ENCODE measurements at regions not wholly inside any gene's neighbourhood (a gene's known extent, or its start where the extent isn't known, plus 50 kb on each side); places are given as distances from the start of the nearest gene placed in this dataset.

DNA sequence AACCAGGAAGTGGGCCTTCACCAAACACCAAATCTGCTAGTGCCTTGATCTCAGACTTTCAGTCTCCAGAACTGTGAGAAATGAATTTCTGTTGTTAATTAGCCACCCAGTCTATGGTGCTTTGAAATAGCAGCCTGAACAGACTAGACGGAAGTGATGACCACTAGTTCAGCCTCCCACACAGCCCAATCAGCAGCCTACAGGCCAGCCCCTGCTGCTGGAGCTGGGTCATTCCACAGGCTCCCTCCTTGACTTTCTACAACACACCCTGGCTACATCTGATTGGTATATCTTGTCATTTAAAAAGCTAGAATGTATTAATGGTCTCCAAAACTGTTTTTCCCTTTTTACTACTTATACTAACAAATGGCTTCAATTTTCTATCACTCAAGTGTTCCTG is 277.2 kb upstream of the TAC1 start:
- Mint-ChIP-seq H3K4me3 (no peak overlapping the region), H3K36me3 (peaks cover 5% of the 10 kb centered on the region), H3K9me3 (peaks cover 14% of the 10 kb centered on the region), H3K27ac (no peak overlapping the region), H3K27me3 (ENCODE audit: low read depth) (no peaks in the 10 kb centered on the region), H3K4me1 (no peaks in the 10 kb centered on the region)
- DNase-seq (ENCODE audit: low spot score) (no peak), ATAC-seq (no peak)
- CTCF ChIA-PET = no interaction called here
- POLR2A ChIA-PET = no interaction called here
- no peak for TF ChIP-seq JAZF1 (CRISPR knock-in tag; IDR thresholded peaks at IDR 0.05)
- TF ChIP-seq, protein P1, sequence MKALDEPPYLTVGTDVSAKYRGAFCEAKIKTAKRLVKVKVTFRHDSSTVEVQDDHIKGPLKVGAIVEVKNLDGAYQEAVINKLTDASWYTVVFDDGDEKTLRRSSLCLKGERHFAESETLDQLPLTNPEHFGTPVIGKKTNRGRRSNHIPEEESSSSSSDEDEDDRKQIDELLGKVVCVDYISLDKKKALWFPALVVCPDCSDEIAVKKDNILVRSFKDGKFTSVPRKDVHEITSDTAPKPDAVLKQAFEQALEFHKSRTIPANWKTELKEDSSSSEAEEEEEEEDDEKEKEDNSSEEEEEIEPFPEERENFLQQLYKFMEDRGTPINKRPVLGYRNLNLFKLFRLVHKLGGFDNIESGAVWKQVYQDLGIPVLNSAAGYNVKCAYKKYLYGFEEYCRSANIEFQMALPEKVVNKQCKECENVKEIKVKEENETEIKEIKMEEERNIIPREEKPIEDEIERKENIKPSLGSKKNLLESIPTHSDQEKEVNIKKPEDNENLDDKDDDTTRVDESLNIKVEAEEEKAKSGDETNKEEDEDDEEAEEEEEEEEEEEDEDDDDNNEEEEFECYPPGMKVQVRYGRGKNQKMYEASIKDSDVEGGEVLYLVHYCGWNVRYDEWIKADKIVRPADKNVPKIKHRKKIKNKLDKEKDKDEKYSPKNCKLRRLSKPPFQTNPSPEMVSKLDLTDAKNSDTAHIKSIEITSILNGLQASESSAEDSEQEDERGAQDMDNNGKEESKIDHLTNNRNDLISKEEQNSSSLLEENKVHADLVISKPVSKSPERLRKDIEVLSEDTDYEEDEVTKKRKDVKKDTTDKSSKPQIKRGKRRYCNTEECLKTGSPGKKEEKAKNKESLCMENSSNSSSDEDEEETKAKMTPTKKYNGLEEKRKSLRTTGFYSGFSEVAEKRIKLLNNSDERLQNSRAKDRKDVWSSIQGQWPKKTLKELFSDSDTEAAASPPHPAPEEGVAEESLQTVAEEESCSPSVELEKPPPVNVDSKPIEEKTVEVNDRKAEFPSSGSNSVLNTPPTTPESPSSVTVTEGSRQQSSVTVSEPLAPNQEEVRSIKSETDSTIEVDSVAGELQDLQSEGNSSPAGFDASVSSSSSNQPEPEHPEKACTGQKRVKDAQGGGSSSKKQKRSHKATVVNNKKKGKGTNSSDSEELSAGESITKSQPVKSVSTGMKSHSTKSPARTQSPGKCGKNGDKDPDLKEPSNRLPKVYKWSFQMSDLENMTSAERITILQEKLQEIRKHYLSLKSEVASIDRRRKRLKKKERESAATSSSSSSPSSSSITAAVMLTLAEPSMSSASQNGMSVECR (CRISPR knock-in tag; IDR thresholded peaks at IDR 0.05; ENCODE audit: borderline replicate concordance) = no peak
- TF ChIP-seq OVOL2 (CRISPR knock-in tag; IDR thresholded peaks at IDR 0.05; ENCODE audit: borderline replicate concordance) = no peak
- TF ChIP-seq EMX1 (CRISPR knock-in tag; IDR thresholded peaks at IDR 0.05) = no peak
- no peak for TF ChIP-seq NR1H2 (CRISPR knock-in tag; IDR thresholded peaks at IDR 0.05)
- no peak for TF ChIP-seq TEAD4 (CRISPR knock-in tag; IDR thresholded peaks at IDR 0.05)
- TF ChIP-seq NFYB (CRISPR knock-in tag; conservative IDR thresholded peaks at IDR 0.05; ENCODE audit: low read depth) = no peak
- TF ChIP-seq SP1 (CRISPR knock-in tag; conservative IDR thresholded peaks at IDR 0.05) = no peak
- TF ChIP-seq RORB (CRISPR knock-in tag; IDR thresholded peaks at IDR 0.05) = no peak
- TF ChIP-seq, protein P2, sequence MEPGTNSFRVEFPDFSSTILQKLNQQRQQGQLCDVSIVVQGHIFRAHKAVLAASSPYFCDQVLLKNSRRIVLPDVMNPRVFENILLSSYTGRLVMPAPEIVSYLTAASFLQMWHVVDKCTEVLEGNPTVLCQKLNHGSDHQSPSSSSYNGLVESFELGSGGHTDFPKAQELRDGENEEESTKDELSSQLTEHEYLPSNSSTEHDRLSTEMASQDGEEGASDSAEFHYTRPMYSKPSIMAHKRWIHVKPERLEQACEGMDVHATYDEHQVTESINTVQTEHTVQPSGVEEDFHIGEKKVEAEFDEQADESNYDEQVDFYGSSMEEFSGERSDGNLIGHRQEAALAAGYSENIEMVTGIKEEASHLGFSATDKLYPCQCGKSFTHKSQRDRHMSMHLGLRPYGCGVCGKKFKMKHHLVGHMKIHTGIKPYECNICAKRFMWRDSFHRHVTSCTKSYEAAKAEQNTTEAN (CRISPR knock-in tag; IDR thresholded peaks at IDR 0.05) = no peak
- TF ChIP-seq ZNF671 (CRISPR knock-in tag; IDR thresholded peaks at IDR 0.05) = no peak
- TF ChIP-seq MYBL2 (CRISPR knock-in tag; IDR thresholded peaks at IDR 0.05) = no peak
- no peak for TF ChIP-seq ESRRA (CRISPR knock-in tag; IDR thresholded peaks at IDR 0.05; ENCODE audit: borderline replicate concordance)
- no peak for TF ChIP-seq ZNF121 (CRISPR knock-in tag; IDR thresholded peaks at IDR 0.05)
- TF ChIP-seq CREM (CRISPR knock-in tag; IDR thresholded peaks at IDR 0.05) = no peak

DNA sequence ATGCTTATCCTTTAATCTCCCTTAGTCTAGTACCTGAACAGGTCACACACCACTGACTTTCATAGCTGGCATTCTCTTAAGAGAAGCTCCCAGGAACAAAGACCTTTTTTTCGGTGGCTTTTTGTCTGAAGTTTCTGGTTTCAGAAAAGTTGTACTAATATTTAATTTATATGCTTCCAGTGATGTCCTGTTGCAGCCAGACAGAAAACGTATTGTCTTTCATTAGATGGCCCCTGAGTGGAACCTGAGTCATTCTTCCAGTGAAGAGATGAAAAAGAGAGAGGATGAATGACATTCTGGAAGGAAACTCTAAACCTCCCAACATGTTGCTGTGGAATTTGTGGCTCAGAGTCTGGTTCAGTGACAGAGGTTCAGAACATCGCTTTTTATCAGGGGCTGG is 274.8 kb upstream of the TAC1 start:
- Mint-ChIP-seq H3K27ac (no peak overlapping the region), H3K36me3 (peaks cover 11% of the 10 kb centered on the region), H3K4me1 (no peaks in the 10 kb centered on the region), H3K9me3 (peaks cover 22% of the 10 kb centered on the region), H3K4me3 (no peak overlapping the region), H3K27me3 (ENCODE audit: low read depth) (no peaks in the 10 kb centered on the region)
- ChIA-PET POLR2A (no interaction called here), CTCF (no interaction called here)
- TF ChIP-seq, protein P3, sequence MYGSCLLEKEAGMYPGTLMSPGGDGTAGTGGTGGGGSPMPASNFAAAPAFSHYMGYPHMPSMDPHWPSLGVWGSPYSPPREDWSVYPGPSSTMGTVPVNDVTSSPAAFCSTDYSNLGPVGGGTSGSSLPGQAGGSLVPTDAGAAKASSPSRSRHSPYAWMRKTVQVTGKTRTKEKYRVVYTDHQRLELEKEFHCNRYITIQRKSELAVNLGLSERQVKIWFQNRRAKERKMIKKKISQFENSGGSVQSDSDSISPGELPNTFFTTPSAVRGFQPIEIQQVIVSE (CRISPR knock-in tag; IDR thresholded peaks at IDR 0.05; ENCODE audit: borderline replicate concordance) = no peak
- TF ChIP-seq, protein P4, sequence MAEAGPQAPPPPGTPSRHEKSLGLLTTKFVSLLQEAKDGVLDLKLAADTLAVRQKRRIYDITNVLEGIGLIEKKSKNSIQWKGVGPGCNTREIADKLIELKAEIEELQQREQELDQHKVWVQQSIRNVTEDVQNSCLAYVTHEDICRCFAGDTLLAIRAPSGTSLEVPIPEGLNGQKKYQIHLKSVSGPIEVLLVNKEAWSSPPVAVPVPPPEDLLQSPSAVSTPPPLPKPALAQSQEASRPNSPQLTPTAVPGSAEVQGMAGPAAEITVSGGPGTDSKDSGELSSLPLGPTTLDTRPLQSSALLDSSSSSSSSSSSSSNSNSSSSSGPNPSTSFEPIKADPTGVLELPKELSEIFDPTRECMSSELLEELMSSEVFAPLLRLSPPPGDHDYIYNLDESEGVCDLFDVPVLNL (CRISPR knock-in tag; IDR thresholded peaks at IDR 0.05; ENCODE audit: borderline replicate concordance, low read depth) = no peak
- TF ChIP-seq GABPB1 (CRISPR knock-in tag; IDR thresholded peaks at IDR 0.05) (no peak), ZNF416 (CRISPR knock-in tag; IDR thresholded peaks at IDR 0.05) (no peak), EMX1 (CRISPR knock-in tag; IDR thresholded peaks at IDR 0.05) (no peak), TCF7 (CRISPR knock-in tag; IDR thresholded peaks at IDR 0.05; ENCODE audit: low read depth) (no peak), RORB (CRISPR knock-in tag; IDR thresholded peaks at IDR 0.05) (no peak), IRF2 (CRISPR knock-in tag; IDR thresholded peaks at IDR 0.05; ENCODE audit: borderline replicate concordance, low read depth) (no peak), ZNF263 (CRISPR knock-in tag; IDR thresholded peaks at IDR 0.05; ENCODE audit: low read depth) (no peak), NFYB (CRISPR knock-in tag; conservative IDR thresholded peaks at IDR 0.05; ENCODE audit: low read depth) (no peak), HMGA2 (CRISPR knock-in tag; IDR thresholded peaks at IDR 0.05) (no peak), ZNF121 (CRISPR knock-in tag; IDR thresholded peaks at IDR 0.05) (no peak), SOX15 (CRISPR knock-in tag; IDR thresholded peaks at IDR 0.05) (no peak), CREM (CRISPR knock-in tag; IDR thresholded peaks at IDR 0.05) (no peak)
- TF ChIP-seq, protein P5, sequence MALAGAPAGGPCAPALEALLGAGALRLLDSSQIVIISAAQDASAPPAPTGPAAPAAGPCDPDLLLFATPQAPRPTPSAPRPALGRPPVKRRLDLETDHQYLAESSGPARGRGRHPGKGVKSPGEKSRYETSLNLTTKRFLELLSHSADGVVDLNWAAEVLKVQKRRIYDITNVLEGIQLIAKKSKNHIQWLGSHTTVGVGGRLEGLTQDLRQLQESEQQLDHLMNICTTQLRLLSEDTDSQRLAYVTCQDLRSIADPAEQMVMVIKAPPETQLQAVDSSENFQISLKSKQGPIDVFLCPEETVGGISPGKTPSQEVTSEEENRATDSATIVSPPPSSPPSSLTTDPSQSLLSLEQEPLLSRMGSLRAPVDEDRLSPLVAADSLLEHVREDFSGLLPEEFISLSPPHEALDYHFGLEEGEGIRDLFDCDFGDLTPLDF (CRISPR knock-in tag; IDR thresholded peaks at IDR 0.05) = no peak
- TF ChIP-seq, protein P6, sequence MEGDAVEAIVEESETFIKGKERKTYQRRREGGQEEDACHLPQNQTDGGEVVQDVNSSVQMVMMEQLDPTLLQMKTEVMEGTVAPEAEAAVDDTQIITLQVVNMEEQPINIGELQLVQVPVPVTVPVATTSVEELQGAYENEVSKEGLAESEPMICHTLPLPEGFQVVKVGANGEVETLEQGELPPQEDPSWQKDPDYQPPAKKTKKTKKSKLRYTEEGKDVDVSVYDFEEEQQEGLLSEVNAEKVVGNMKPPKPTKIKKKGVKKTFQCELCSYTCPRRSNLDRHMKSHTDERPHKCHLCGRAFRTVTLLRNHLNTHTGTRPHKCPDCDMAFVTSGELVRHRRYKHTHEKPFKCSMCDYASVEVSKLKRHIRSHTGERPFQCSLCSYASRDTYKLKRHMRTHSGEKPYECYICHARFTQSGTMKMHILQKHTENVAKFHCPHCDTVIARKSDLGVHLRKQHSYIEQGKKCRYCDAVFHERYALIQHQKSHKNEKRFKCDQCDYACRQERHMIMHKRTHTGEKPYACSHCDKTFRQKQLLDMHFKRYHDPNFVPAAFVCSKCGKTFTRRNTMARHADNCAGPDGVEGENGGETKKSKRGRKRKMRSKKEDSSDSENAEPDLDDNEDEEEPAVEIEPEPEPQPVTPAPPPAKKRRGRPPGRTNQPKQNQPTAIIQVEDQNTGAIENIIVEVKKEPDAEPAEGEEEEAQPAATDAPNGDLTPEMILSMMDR (IDR thresholded peaks at IDR 0.05) = no peak
- DNase-seq (ENCODE audit: low spot score) (no peak), ATAC-seq (no peak)

Data from WTC11 (cell line).